Stomach (tissue), 4 donors: ENCODE measurements at regions not wholly inside any gene's neighbourhood (a gene's known extent, or its start where the extent isn't known, plus 50 kb on each side); places are given as distances from the start of the nearest gene placed in this dataset.

ENCODE experiments used
- POLR2A ChIP-seq, 4 donors: fragments of 450-650 bp; IDR thresholded peaks; one replicate each; pipeline ENCODE4 v1.6.1; 2016; ENCODE audit warnings: antibody characterized with exemption in 4 of 4, control low read depth in 2 of 4, mild to moderate bottlenecking in 1 of 4, moderate library complexity in 1 of 4
- TF ChIP-seq, protein P1 (sequence below), 7 experiments: fragments of 450-650 bp in 4 of 7; fragments of 200-600 bp in 3 of 7; sonication (generic) in 3 of 7; IDR thresholded peaks; one replicate each; pipeline ENCODE4 v1.5.1; 2016 to 2019; ENCODE audit warnings: antibody characterized with exemption in 7 of 7, control low read depth in 2 of 7, mild to moderate bottlenecking in 1 of 7

- TF ChIP-seq, protein P1, sequence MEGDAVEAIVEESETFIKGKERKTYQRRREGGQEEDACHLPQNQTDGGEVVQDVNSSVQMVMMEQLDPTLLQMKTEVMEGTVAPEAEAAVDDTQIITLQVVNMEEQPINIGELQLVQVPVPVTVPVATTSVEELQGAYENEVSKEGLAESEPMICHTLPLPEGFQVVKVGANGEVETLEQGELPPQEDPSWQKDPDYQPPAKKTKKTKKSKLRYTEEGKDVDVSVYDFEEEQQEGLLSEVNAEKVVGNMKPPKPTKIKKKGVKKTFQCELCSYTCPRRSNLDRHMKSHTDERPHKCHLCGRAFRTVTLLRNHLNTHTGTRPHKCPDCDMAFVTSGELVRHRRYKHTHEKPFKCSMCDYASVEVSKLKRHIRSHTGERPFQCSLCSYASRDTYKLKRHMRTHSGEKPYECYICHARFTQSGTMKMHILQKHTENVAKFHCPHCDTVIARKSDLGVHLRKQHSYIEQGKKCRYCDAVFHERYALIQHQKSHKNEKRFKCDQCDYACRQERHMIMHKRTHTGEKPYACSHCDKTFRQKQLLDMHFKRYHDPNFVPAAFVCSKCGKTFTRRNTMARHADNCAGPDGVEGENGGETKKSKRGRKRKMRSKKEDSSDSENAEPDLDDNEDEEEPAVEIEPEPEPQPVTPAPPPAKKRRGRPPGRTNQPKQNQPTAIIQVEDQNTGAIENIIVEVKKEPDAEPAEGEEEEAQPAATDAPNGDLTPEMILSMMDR (IDR thresholded peaks at IDR 0.05): no peak
- TF ChIP-seq POLR2A (IDR thresholded peaks at IDR 0.05): no peak
These were observed 185.1 kb downstream of the TM2D1 start for GRCh38 chr1:61539720-61540462.
